ENCODE measurements at regions not wholly inside any gene's neighbourhood (a gene's known extent, or its start where the extent isn't known, plus 50 kb on each side); places are given as distances from the start of the nearest gene placed in this dataset.

- DNase-seq (ENCODE audit: low spot score in 2 of 2) (no peak), ATAC-seq (replicated peaks; ENCODE audit: extremely low read depth, poor library complexity, severe bottlenecking) (no peak)
- Mint-ChIP-seq H3K4me3 (no peak overlapping the region), H3K9me3 (no peaks in the 10 kb centered on the region), H3K27me3 (peaks cover 58% of the 10 kb centered on the region), H3K36me3 (ENCODE audit: insufficient read depth) (no peaks in the 10 kb centered on the region), H3K27ac (ENCODE audit: low read depth) (no peak overlapping the region), H3K4me1 (peaks cover 9% of the 10 kb centered on the region)
Observed at GRCh38 chr4:183393446-183393845, 51.0 kb upstream of the CDKN2AIP start.

- ATAC-seq (replicated peaks; ENCODE audit: extremely low read depth, poor library complexity, severe bottlenecking) = no peak
- Mint-ChIP-seq H3K27ac (ENCODE audit: low read depth) (no peak overlapping the region), H3K4me1 (peaks cover 13% of the 10 kb centered on the region), H3K27me3 (peaks cover 56% of the 10 kb centered on the region), H3K36me3 (ENCODE audit: insufficient read depth) (no peaks in the 10 kb centered on the region), H3K9me3 (no peaks in the 10 kb centered on the region), H3K4me3 (no peak overlapping the region)
- no peak for DNase-seq (ENCODE audit: low spot score in 2 of 2)
Observed at GRCh38 chr4:183394166-183394951, 50.1 kb upstream of the CDKN2AIP start.

All from central memory CD8-positive, alpha-beta T cell (primary cell).